HG02884 (cell line): ENCODE measurements at regions not wholly inside any gene's neighbourhood (a gene's known extent, or its start where the extent isn't known, plus 50 kb on each side); places are given as distances from the start of the nearest gene placed in this dataset.
"Not testable (repeated sequence)": the region's sequence is repeated elsewhere in the genome, so short reads cannot be mapped to it uniquely, and the experiment has no call there.

ENCODE experiments used
- ATAC-seq: cut with Tn5 transposase; IDR thresholded peaks from one replicate; pipeline ENCODE4 v1.9.1; 2021; ENCODE audit warnings: mild to moderate bottlenecking, moderate library complexity; ENCODE audit not compliant: unreplicated experiment

- not testable (repeated sequence) for ATAC-seq
These were observed 185.1 kb upstream of the CXADR start for GRCh38 chr21:17327715-17328114.

- ATAC-seq = no peak
These were observed 178.4 kb upstream of the CXADR start for GRCh38 chr21:17334484-17334883.

GRCh38 chr21:17340081-17340480, 172.8 kb upstream of the CXADR start:
- ATAC-seq = no peak

GRCh38 chr21:17343055-17343454, 169.8 kb upstream of the CXADR start:
- no peak for ATAC-seq

GRCh38 chr21:17348357-17348756, 164.5 kb upstream of the CXADR start:
- no peak for ATAC-seq

- no peak for ATAC-seq
These were observed 164.0 kb upstream of the CXADR start for GRCh38 chr21:17348849-17349248.

GRCh38 chr21:17351766-17352165, 161.1 kb upstream of the CXADR start:
- ATAC-seq = no peak

GRCh38 chr21:17352996-17353655, 159.7 kb upstream of the CXADR start:
- ATAC-seq = no peak

- ATAC-seq = no peak
These were observed 153.1 kb upstream of the CXADR start for GRCh38 chr21:17359781-17360180.

DNA sequence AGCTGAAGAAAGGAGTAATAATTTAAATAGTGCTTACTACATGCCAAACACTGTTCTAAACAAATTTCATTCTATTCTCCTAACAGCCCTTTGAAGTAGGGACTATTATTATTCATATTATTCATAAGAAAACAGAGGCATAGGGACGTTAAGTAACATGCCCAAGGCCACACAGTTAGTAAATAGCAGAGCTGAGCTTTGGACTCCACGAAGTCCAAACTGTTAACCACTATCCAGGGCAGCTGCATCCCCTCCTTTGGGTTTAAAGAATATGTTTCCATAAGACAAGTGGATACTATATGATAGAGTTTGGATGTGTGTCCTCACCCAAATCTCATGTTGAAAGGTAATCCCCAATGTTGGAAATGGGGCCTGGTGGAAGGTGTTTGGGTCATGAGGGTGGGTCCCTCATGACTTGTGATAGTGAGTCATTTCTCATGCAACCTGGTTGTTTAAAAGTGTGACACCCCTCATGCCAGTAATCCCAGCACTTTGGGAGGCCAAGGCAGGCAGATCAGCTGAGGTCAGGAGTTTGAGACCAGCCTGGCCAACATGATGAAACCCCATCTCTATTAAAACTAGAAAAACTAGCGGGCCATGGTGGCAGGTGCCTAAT, 144.0 kb upstream of the CXADR start:
- ATAC-seq = no peak

DNA sequence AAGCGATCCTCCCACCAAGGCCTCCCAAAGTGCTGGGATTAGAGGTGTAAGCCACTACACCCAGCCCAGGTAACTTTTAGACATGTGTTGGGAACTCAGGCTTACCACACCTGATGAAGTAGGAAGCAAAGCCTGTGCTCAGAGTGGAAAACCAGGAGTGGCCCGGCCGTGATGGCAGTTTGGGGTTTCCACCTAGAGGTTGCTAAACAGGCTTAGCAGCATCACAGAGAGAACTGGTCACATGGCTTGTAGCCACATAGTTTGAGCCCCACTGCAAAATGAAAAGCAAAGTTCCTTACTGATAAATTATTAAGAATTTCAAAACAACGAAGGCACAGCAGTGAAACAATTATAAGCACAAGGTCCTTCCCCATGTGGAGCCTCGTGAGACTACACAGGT, 142.6 kb upstream of the CXADR start:
- no peak for ATAC-seq

GRCh38 chr21:17370916-17371315, 141.9 kb upstream of the CXADR start:
- no peak for ATAC-seq

- ATAC-seq = no peak
These were observed 141.4 kb upstream of the CXADR start for GRCh38 chr21:17371450-17371849.

GRCh38 chr21:17372200-17372599, 140.6 kb upstream of the CXADR start:
- no peak for ATAC-seq

- ATAC-seq = no peak
These were observed 126.3 kb upstream of the CXADR start for GRCh38 chr21:17386498-17386897.

- peak; percentile 74 for ATAC-seq
These were observed 125.7 kb upstream of the CXADR start for GRCh38 chr21:17387030-17387617.

DNA sequence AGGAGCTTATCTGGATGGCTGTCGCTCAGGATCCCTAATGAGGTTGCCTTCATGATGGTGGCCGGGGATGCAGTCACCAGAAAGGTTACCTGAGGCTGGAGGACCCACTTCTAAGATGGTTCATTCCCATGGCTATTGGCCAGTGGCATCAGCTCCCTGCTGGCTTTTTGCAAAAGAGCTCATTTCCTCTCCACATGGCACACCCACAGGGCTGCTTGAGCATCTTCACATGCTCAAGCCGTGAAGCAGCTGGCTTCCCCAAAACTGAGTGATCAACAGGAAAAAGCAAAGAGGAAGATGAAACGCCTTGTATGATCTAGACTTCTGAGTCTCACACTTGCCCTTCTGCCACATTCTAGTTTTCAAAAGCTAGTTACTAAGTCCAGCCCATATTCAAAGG, 124.6 kb upstream of the CXADR start:
- no peak for ATAC-seq

DNA sequence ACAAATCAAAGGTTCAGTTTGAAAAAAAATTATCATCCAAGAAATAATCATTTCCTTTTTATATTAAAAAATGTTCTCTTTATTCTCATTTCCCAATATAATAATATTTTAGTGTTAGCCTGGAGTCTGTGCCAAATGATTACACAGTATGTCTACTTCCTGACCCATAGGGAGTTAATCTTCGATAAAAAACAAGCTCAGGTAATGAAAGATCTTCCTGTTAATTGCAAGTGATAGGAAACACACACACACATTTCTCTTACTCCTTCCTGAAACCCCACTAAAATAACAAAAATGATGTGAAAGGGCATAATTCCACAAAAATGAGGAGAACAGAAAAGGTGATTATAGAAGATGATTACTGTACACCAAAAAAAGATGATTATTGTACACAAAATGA, 123.5 kb upstream of the CXADR start:
- ATAC-seq = no peak

DNA sequence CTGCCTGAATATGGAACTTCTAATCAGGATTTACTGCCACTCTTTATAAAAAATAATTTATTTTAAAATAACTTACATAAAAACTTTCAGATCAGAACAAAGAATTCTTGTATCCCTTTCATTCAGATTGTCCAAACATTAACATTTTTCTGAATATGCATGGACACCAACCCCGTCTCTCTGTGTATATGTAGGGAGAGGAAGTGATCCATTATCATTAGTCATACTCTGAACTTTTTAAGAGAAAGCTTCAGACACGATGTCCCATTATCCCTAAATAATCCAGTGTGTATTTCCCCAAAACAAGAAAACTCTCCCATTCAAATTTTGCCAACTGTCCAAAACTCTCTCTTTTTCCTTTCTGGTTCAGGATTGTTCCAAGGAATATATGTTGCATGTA, 122.3 kb upstream of the CXADR start:
- ATAC-seq = no peak

GRCh38 chr21:17391811-17392340, 121.0 kb upstream of the CXADR start:
- no peak for ATAC-seq

DNA sequence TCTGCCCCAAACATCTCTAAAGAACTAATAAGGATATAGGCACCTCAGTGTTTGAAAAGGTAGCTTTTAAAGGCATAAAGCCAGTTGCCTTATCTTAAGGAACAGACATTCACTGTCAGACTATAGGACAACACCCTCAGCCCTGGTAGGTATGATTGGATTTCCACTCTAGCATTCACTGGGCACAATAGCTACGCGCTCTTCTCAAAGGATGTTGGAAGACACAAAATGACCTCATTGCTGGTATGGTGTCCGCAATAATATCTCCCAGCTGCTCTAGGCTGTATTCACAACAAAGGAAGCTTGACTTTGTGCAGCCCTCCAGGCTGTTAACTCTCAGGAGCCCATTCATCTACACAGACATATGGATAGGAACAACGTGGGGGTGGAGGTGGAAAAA, 119.4 kb upstream of the CXADR start:
- no peak for ATAC-seq

DNA sequence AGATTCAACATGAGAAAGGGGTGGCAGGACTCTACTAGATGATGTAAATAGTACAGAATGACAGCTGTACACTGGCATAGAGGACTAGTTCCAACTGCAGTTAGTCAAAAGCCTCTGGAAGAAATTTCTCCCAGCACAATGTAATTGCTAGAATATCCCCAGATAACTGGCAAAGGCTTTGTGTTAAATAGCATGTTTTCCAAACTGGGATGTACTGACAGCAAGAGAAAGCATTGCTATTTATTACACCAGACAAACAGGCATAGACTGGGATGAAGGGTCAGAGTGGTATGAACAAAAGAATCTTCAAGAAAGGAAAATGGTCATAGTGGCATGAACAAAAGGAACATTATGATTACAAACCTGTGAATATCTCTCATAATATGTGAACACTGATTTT, 115.9 kb upstream of the CXADR start:
- no peak for ATAC-seq
